ENCODE measurements at regions not wholly inside any gene's neighbourhood (a gene's known extent, or its start where the extent isn't known, plus 50 kb on each side); places are given as distances from the start of the nearest gene placed in this dataset.

- Mint-ChIP-seq H3K27ac (no peak overlapping the region), H3K4me3 (no peak overlapping the region), H3K4me1 (no peaks in the 10 kb centered on the region), H3K36me3 (no peaks in the 10 kb centered on the region), H3K9me3 (peaks cover 0 to 3% (median 0%) of the 10 kb centered on the region in 3 donors), H3K27me3 (peaks cover 3% of the 10 kb centered on the region)
Observed at GRCh38 chr17:12489325-12489724, 176.4 kb upstream of the MYOCD start.

- Mint-ChIP-seq H3K4me3 (no peak overlapping the region), H3K9me3 (no peaks in the 10 kb centered on the region), H3K27ac (no peak overlapping the region), H3K4me1 (no peaks in the 10 kb centered on the region), H3K27me3 (peaks cover 3% of the 10 kb centered on the region), H3K36me3 (no peaks in the 10 kb centered on the region)
Observed at GRCh38 chr17:12492450-12492849, 173.2 kb upstream of the MYOCD start.

DNA sequence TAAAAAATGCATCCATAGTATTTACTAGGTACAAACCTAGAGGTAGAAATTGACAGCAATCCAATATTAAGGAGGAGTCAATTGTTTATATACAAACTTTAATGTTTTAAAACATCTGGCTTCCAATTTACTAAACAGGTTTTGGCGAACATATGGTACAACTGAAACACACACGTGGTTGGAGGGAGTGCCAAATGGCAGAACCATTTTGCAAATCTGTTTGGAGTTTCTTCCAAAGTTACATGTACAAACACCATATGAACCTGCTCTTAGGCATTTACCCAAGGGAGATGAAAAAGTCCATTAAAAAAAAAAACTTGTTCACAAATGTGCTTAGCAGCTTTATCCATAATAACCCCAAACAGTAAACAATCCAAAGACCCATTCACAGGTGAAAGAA lies 159.8 kb upstream of the MYOCD start:
- Mint-ChIP-seq H3K4me1 (no peaks in the 10 kb centered on the region), H3K27ac (no peak overlapping the region), H3K4me3 (no peak overlapping the region), H3K36me3 (peaks cover 1% of the 10 kb centered on the region), H3K9me3 (peaks cover 0 to 3% (median 0%) of the 10 kb centered on the region in 3 donors), H3K27me3 (no peaks in the 10 kb centered on the region)

- Mint-ChIP-seq H3K4me1 (no peaks in the 10 kb centered on the region), H3K27ac (no peak overlapping the region), H3K36me3 (peaks cover 1% of the 10 kb centered on the region), H3K4me3 (no peak overlapping the region), H3K27me3 (no peaks in the 10 kb centered on the region), H3K9me3 (peaks cover 0 to 3% (median 0%) of the 10 kb centered on the region in 3 donors)
Observed at GRCh38 chr17:12507026-12507595, 158.6 kb upstream of the MYOCD start.

DNA sequence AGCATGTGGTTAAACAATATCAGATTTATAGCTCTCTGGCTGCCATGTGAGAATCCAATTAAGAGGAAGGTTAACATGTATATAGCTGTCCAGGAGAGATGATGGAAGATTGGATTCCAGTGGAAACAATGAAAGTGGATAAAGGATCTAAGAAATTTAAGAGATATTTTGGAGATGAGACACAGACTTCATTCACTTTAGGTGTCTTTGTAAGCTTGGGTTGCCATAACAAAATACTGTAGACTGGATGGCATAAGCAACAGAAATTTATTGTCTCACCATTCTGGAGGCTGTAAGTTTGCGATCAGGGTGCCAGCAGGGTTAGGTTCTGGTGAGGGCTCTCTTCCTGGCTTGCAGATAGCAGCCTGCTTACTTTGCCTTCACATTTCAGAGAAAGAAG lies 155.9 kb upstream of the MYOCD start:
- Mint-ChIP-seq H3K27me3 (no peaks in the 10 kb centered on the region), H3K27ac (no peak overlapping the region), H3K9me3 (no peaks in the 10 kb centered on the region), H3K4me3 (no peak overlapping the region), H3K36me3 (peaks cover 1% of the 10 kb centered on the region), H3K4me1 (no peaks in the 10 kb centered on the region)

GRCh38 chr17:12510535-12510934 lies 155.2 kb upstream of the MYOCD start:
- Mint-ChIP-seq H3K27me3 (no peaks in the 10 kb centered on the region), H3K9me3 (no peaks in the 10 kb centered on the region), H3K4me3 (no peak overlapping the region), H3K27ac (no peak overlapping the region), H3K4me1 (no peaks in the 10 kb centered on the region), H3K36me3 (peaks cover 1% of the 10 kb centered on the region)

DNA sequence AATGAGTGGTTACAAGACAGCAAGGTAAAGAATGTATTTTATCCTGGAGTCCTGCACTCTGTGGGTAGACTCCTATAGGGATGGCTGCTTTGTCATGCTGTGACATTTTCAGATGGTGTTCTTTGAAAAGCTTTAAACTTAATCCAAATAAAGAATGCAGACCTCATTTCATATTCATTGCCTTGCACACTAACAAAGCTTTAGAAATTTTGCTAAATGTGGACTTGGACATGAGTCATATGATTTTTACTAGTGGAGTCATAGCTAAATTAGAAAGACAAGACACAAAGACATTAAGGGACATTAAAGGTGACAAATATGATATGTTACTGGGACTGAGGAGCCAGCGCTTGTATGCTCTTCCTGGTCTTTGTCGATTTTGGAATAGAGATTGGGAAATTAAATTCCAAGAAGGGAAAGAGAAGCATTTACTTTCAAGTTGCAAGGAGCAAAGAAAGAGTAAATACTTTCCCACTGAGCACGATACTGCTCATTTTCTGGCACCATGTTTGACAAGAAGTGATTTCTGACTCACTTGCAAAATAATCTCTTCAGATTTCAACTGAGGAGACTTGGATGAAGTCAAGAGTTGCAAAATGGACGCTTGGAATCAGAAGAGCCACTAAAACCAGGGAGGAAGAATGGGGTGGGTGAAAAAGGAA lies 152.9 kb upstream of the MYOCD start:
- Mint-ChIP-seq H3K9me3 (no peaks in the 10 kb centered on the region), H3K27ac (no peak overlapping the region), H3K27me3 (no peaks in the 10 kb centered on the region)

GRCh38 chr17:12514596-12514995 lies 151.1 kb upstream of the MYOCD start:
- Mint-ChIP-seq H3K36me3 (no peaks in the 10 kb centered on the region), H3K27ac (no peak overlapping the region), H3K9me3 (peaks cover 0 to 5% (median 0%) of the 10 kb centered on the region in 3 donors), H3K4me1 (no peaks in the 10 kb centered on the region), H3K27me3 (no peaks in the 10 kb centered on the region), H3K4me3 (no peak overlapping the region)

More for the DNA sequence above, 152.9 kb upstream of the MYOCD start:
- Mint-ChIP-seq H3K4me1 (no peaks in the 10 kb centered on the region), H3K36me3 (peaks cover 1% of the 10 kb centered on the region), H3K4me3 (no peak overlapping the region)

DNA sequence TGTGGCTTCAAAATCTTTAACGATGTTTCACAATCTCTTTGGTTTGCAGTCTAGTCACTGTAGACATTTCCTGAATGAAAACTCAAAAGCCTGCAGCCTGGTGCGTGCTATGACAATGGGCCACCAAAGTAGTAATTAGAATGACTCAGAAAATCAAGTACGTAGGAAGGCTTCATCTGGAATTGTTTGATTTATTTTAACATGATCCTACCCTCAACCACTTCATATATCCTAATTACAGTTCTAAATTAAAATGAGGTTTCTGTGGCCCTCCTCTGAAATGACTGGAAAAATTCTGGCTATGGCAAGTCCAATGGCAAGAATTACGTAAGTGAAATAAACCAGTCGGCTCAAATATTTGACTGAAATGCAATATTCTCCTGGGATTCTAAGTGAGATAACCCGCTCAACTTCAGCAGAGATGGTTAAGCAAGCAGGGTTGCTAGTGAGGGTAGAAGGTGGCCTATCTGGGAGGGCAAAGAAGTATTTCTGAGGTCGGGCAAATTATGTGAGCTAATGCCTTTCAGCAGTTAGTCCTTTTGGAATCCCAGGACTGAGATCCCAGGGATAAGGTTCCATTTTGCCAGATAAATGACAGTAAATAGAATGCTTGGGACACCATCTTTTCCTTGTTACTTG lies 145.6 kb upstream of the MYOCD start:
- H3K27me3 Mint-ChIP-seq = no peaks in the 10 kb centered on the region
- peaks cover 0 to 5% (median 0%) of the 10 kb centered on the region in 3 donors for H3K9me3 Mint-ChIP-seq
- H3K27ac Mint-ChIP-seq = no peak overlapping the region
- no peaks in the 10 kb centered on the region for H3K36me3 Mint-ChIP-seq
- H3K4me3 Mint-ChIP-seq = no peak overlapping the region
- no peaks in the 10 kb centered on the region for H3K4me1 Mint-ChIP-seq

DNA sequence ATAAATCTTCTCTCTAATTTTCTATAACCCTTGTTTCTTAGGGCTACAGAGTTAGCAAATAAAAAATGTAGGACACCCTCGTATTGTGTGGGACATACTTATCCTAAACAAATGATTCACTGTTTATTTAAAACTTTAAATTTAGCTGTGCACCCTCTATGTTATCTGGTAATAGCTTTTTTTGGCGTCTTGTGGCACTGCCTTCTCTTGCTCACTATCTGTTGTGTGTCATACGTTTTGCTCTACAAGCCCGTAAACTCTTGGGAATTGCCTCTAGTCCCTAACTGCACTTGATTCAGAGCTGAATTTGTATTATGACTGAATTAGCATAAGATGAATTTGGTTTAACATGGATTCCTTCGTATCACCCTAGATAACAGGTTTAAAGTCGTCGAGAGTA lies 144.3 kb upstream of the MYOCD start:
- Mint-ChIP-seq H3K9me3 (peaks cover 0 to 5% (median 0%) of the 10 kb centered on the region in 3 donors), H3K27ac (no peak overlapping the region), H3K4me1 (no peaks in the 10 kb centered on the region), H3K4me3 (no peak overlapping the region), H3K36me3 (no peaks in the 10 kb centered on the region), H3K27me3 (no peaks in the 10 kb centered on the region)

GRCh38 chr17:12522336-12522735 lies 143.4 kb upstream of the MYOCD start:
- no peaks in the 10 kb centered on the region for H3K36me3 Mint-ChIP-seq
- no peaks in the 10 kb centered on the region for H3K4me1 Mint-ChIP-seq
- H3K27ac Mint-ChIP-seq = no peak overlapping the region
- H3K9me3 Mint-ChIP-seq = peaks cover 0 to 5% (median 0%) of the 10 kb centered on the region in 3 donors
- no peaks in the 10 kb centered on the region for H3K27me3 Mint-ChIP-seq
- no peak overlapping the region for H3K4me3 Mint-ChIP-seq

- H3K27me3 Mint-ChIP-seq = no peaks in the 10 kb centered on the region
- no peak overlapping the region for H3K4me3 Mint-ChIP-seq
- no peaks in the 10 kb centered on the region for H3K4me1 Mint-ChIP-seq
- no peak overlapping the region for H3K27ac Mint-ChIP-seq
- H3K36me3 Mint-ChIP-seq = no peaks in the 10 kb centered on the region
- H3K9me3 Mint-ChIP-seq = peaks cover 0 to 5% (median 0%) of the 10 kb centered on the region in 3 donors
Observed at GRCh38 chr17:12522743-12523183, 142.9 kb upstream of the MYOCD start.

DNA sequence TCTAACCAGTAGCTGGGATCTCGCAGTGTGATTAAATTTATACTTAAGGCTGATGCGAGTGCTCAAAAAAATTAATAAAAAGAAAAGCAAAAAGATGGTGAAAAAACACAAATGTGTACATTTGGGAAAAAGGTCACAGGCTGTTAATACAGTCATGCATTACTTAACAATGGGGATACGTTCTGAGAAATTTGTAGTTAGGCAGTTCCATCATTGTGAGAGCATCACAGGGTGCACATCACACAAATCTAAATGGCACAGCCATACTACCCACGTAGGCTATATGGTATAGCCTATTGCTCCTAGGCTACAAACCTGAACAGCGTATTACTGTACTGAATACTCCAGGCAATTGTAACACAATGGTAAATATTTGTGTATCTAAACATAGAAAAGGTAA lies 142.4 kb upstream of the MYOCD start:
- no peaks in the 10 kb centered on the region for H3K27me3 Mint-ChIP-seq
- H3K27ac Mint-ChIP-seq = no peak overlapping the region
- H3K36me3 Mint-ChIP-seq = no peaks in the 10 kb centered on the region

GRCh38 chr17:12528036-12528435 lies 137.7 kb upstream of the MYOCD start:
- no peaks in the 10 kb centered on the region for H3K4me1 Mint-ChIP-seq
- H3K36me3 Mint-ChIP-seq = no peaks in the 10 kb centered on the region
- H3K4me3 Mint-ChIP-seq = no peak overlapping the region
- no peak overlapping the region for H3K27ac Mint-ChIP-seq
- H3K27me3 Mint-ChIP-seq = no peaks in the 10 kb centered on the region
- no peaks in the 10 kb centered on the region for H3K9me3 Mint-ChIP-seq

More for the DNA sequence above, 142.4 kb upstream of the MYOCD start:
- Mint-ChIP-seq H3K4me3 (no peak overlapping the region), H3K4me1 (no peaks in the 10 kb centered on the region), H3K9me3 (peaks cover 0 to 5% (median 0%) of the 10 kb centered on the region in 3 donors)

DNA sequence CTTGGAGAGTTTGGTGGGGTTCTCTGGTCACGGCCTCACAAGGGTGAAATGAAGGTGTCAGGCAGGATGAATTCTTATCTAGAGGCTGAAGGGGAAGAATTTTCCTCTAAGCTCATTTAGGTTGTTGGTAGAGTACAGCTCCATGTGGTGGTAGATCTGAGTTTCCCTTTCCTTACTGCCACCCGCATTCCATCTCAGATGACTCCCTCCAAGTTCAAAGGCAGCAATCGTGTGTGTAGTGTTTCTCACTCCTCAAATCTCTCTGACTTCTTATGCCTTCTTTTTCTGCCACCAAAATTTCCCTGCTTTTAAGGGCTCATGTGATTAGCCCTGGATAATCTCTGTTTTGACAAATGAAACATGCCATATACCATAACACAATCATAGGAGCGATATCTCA lies 135.5 kb upstream of the MYOCD start:
- H3K9me3 Mint-ChIP-seq = no peaks in the 10 kb centered on the region
- H3K27ac Mint-ChIP-seq = no peak overlapping the region
- H3K27me3 Mint-ChIP-seq = no peaks in the 10 kb centered on the region
- H3K36me3 Mint-ChIP-seq = no peaks in the 10 kb centered on the region
- H3K4me3 Mint-ChIP-seq = no peak overlapping the region
- H3K4me1 Mint-ChIP-seq = no peaks in the 10 kb centered on the region

GRCh38 chr17:12536021-12536420 lies 129.7 kb upstream of the MYOCD start:
- Mint-ChIP-seq H3K4me1 (no peaks in the 10 kb centered on the region), H3K27me3 (peaks cover 1% of the 10 kb centered on the region), H3K36me3 (no peaks in the 10 kb centered on the region), H3K4me3 (no peak overlapping the region), H3K9me3 (no peaks in the 10 kb centered on the region), H3K27ac (no peak overlapping the region)

All from IgD-negative memory B cell (primary cell).